H9 (cell line): ENCODE measurements at regions not wholly inside any gene's neighbourhood (a gene's known extent, or its start where the extent isn't known, plus 50 kb on each side); places are given as distances from the start of the nearest gene placed in this dataset.

Source experiments
- DNase-seq: peaks from one replicate; pipeline ENCODE4 v3.0.0-alpha.2; 2017
- H2AFZ ChIP-seq: one replicate; pipeline ENCODE4 v1.6.1; 2013; ENCODE audit warnings: mild to moderate bottlenecking, low read length, control low read depth, moderate library complexity
- H2AK5ac ChIP-seq: 2 replicates; pipeline ENCODE4 v1.6.1; 2013; ENCODE audit warnings: low read length, control low read depth, mixed read lengths; ENCODE audit not compliant: insufficient read length
- H2BK120ac ChIP-seq: one replicate; pipeline ENCODE4 v1.6.1; 2013; ENCODE audit warnings: low read depth, mild to moderate bottlenecking, low read length, control low read depth, inconsistent platforms; ENCODE audit not compliant: poor library complexity, severe bottlenecking
- H2BK12ac ChIP-seq: 2 replicates; pipeline ENCODE4 v1.6.1; 2013; ENCODE audit warnings: low read length, control low read depth, mixed read lengths, low read depth; ENCODE audit not compliant: insufficient read length
- H2BK15ac ChIP-seq: 2 replicates; pipeline ENCODE4 v1.6.1; 2013; ENCODE audit warnings: low read depth, low read length, control low read depth
- H2BK20ac ChIP-seq: one replicate; pipeline ENCODE4 v1.6.1; 2013; ENCODE audit warnings: low read depth, mild to moderate bottlenecking, low read length, control low read depth, inconsistent platforms; ENCODE audit not compliant: poor library complexity, severe bottlenecking
- H2BK5ac ChIP-seq: 2 replicates; pipeline ENCODE4 v1.6.1; 2013; ENCODE audit warnings: low read length, control low read depth, mixed read lengths; ENCODE audit not compliant: insufficient read length
- H3K14ac ChIP-seq: 2 replicates; pipeline ENCODE4 v1.6.1; 2013; ENCODE audit warnings: low read length, control low read depth; ENCODE audit not compliant: insufficient read depth
- H3K18ac ChIP-seq: 2 replicates; pipeline ENCODE4 v1.6.1; 2013; ENCODE audit warnings: low read depth, mild to moderate bottlenecking, mixed read lengths, low read length, control low read depth; ENCODE audit not compliant: insufficient read length
- H3K23ac ChIP-seq: 2 replicates; pipeline ENCODE4 v1.6.1; 2013; ENCODE audit warnings: low read length, control low read depth, mixed read lengths, low read depth; ENCODE audit not compliant: insufficient read length
- H3K23me2 ChIP-seq: 2 replicates; pipeline ENCODE4 v1.6.1; 2013; ENCODE audit warnings: low read depth, mild to moderate bottlenecking, mixed read lengths, low read length, control low read depth; ENCODE audit not compliant: insufficient read length, poor library complexity, severe bottlenecking
- H3K27ac ChIP-seq: 2 replicates; pipeline ENCODE4 v1.5.1; 2013; ENCODE audit warnings: low read length, control low read depth, mixed read lengths, low read depth; ENCODE audit not compliant: insufficient read length
- H3K27me3 ChIP-seq: 2 replicates; pipeline ENCODE4 v1.6.1; 2013; ENCODE audit warnings: low read length, control low read depth, inconsistent platforms; ENCODE audit not compliant: insufficient read depth
- H3K4ac ChIP-seq: 2 replicates; pipeline ENCODE4 v1.6.1; 2013; ENCODE audit warnings: low read depth, mild to moderate bottlenecking, control low read depth, inconsistent platforms, low read length, moderate library complexity
- H3K4me1 ChIP-seq: 2 replicates; pipeline ENCODE4 v1.6.1; 2013; ENCODE audit warnings: low read length, control low read depth, inconsistent platforms; ENCODE audit not compliant: insufficient read depth
- H3K4me2 ChIP-seq: 2 replicates; pipeline ENCODE4 v1.6.1; 2013; ENCODE audit warnings: low read length, control low read depth, mixed read lengths; ENCODE audit not compliant: insufficient read length, insufficient read depth
- H3K56ac ChIP-seq: 2 replicates; pipeline ENCODE4 v1.6.1; 2013; ENCODE audit warnings: low read depth, mild to moderate bottlenecking, mixed read lengths, low read length, control low read depth; ENCODE audit not compliant: insufficient read length
- H3K79me1 ChIP-seq: 2 replicates; pipeline ENCODE4 v1.6.1; 2013; ENCODE audit warnings: low read depth, mild to moderate bottlenecking, moderate library complexity, low read length, control low read depth, inconsistent platforms; ENCODE audit not compliant: insufficient read depth, poor library complexity, severe bottlenecking
- H3K79me2 ChIP-seq: 2 replicates; pipeline ENCODE4 v1.6.1; 2013; ENCODE audit warnings: low read length, control low read depth, inconsistent platforms; ENCODE audit not compliant: insufficient read depth
- H3K9ac ChIP-seq: 2 replicates; pipeline ENCODE4 v1.6.1; 2013; ENCODE audit warnings: low read length, control low read depth, mixed read lengths; ENCODE audit not compliant: insufficient read length; ENCODE audit errors: extremely low read depth
- H3K9me3 ChIP-seq: one replicate; pipeline ENCODE4 v1.6.1; 2013; ENCODE audit warnings: low read depth, low read length, inconsistent platforms; ENCODE audit not compliant: control insufficient read depth
- H3T11ph ChIP-seq: one replicate; pipeline ENCODE4 v1.6.1; 2013; ENCODE audit warnings: mild to moderate bottlenecking, low read length, control low read depth, inconsistent platforms
- H4K20me1 ChIP-seq: one replicate; pipeline ENCODE4 v1.6.1; 2013; ENCODE audit not compliant: control insufficient read depth, insufficient read length, insufficient read depth
- H4K5ac ChIP-seq: 2 replicates; pipeline ENCODE4 v1.6.1; 2013; ENCODE audit warnings: low read depth, mild to moderate bottlenecking, mixed read lengths, low read length, control low read depth; ENCODE audit not compliant: insufficient read length
- H4K8ac ChIP-seq: replicated peaks from 2 replicates; pipeline ENCODE4 v1.6.1; 2013; ENCODE audit warnings: low read length, control low read depth, mixed read lengths, low read depth; ENCODE audit not compliant: insufficient read length
- H4K91ac ChIP-seq: 2 replicates; pipeline ENCODE4 v1.6.1; 2013; ENCODE audit warnings: low read depth, mild to moderate bottlenecking, moderate library complexity, mixed read lengths, low read length, control low read depth; ENCODE audit not compliant: insufficient read length
- H3K27ac Mint-ChIP-seq, 3 experiments: 2 replicates in 2 of 3; 3 replicates in 1 of 3; pipeline ENCODE4 v1.8.0; 2020 to 2021; ENCODE audit warnings: mixed read lengths in 3 of 3, mild to moderate bottlenecking in 1 of 3, moderate library complexity in 1 of 3
- H3K27me3 Mint-ChIP-seq: 2 replicates; pipeline ENCODE4 v1.8.0; 2021; ENCODE audit warnings: low read depth, mild to moderate bottlenecking, moderate library complexity, mixed read lengths
- H3K36me3 Mint-ChIP-seq, 3 experiments: 2 replicates in 2 of 3; 3 replicates in 1 of 3; pipeline ENCODE4 v1.8.0; 2020 to 2021; ENCODE audit warnings: low read depth in 3 of 3, mixed read lengths in 3 of 3; ENCODE audit not compliant: insufficient read depth in 1 of 3
- H3K4me1 Mint-ChIP-seq, 2 experiments: 2 replicates each; pipeline ENCODE4 v1.8.0; 2020; ENCODE audit warnings: mixed read lengths in 2 of 2
- H3K4me3 Mint-ChIP-seq, 2 experiments: 2 replicates in 1 of 2; 3 replicates in 1 of 2; pipeline ENCODE4 v1.8.0; 2020 to 2021; ENCODE audit warnings: mild to moderate bottlenecking in 2 of 2, mixed read lengths in 2 of 2, moderate library complexity in 1 of 2
- H3K9me3 Mint-ChIP-seq, 2 experiments: 2 replicates in 1 of 2; 3 replicates in 1 of 2; pipeline ENCODE4 v1.8.0; 2020; ENCODE audit warnings: mild to moderate bottlenecking in 2 of 2, mixed read lengths in 2 of 2, moderate library complexity in 1 of 2
- WGBS: extraction: QIAGEN DNeasy Blood & Tissue Kit; methylation state at CpG from one replicate; pipeline ENCODE4 v1.1.7; 2013; ENCODE audit warnings: missing lambda C conversion rate, low lambda C conversion rate, mixed read lengths; ENCODE audit not compliant: insufficient read length; ENCODE audit errors: extremely low coverage; 5-methylcytosine and 5-hydroxymethylcytosine counted together
- TF ChIP-seq, protein P1 (sequence below): fragments of 200-600 bp; sonication (generic); conservative IDR thresholded peaks from 3 replicates; pipeline ENCODE4 v1.8.0; 2021; ENCODE audit warnings: antibody characterized with exemption, mild to moderate bottlenecking

GRCh38 chr16:87150681-87151280, 166.4 kb downstream of the C16orf95 start:
- Histone ChIP-seq H4K5ac (no peak overlapping the region), H3K23me2 (no peaks in the 10 kb centered on the region), H2AK5ac (no peak overlapping the region), H2BK5ac (no peak overlapping the region), H3K9me3 (no peaks in the 10 kb centered on the region), H2BK20ac (no peak overlapping the region), H3K4ac (no peak overlapping the region), H3K23ac (no peak overlapping the region), H2BK15ac (no peak overlapping the region), H3K56ac (no peak overlapping the region), H2AFZ (no peak overlapping the region), H2BK120ac (no peak overlapping the region), H4K8ac (no peak overlapping the region), H3K79me1 (no peaks in the 10 kb centered on the region), H3K9ac (no peak overlapping the region), H3K4me1 (no peaks in the 10 kb centered on the region), H3K79me2 (no peaks in the 10 kb centered on the region), H4K20me1 (no peaks in the 10 kb centered on the region), H4K91ac (no peak overlapping the region), H3K27ac (no peak overlapping the region), H3K27me3 (no peaks in the 10 kb centered on the region), H2BK12ac (no peak overlapping the region), H3K14ac (no peak overlapping the region), H3K4me2 (no peak overlapping the region), H3T11ph (no peak overlapping the region), H3K18ac (no peak overlapping the region)
- DNase-seq: no peak
- peaks cover 4 to 10% of the 10 kb centered on the region in 2 experiments for H3K4me1 Mint-ChIP-seq
- peaks cover 21 to 29% of the 10 kb centered on the region in 2 experiments for H3K9me3 Mint-ChIP-seq
- TF ChIP-seq, protein P1, sequence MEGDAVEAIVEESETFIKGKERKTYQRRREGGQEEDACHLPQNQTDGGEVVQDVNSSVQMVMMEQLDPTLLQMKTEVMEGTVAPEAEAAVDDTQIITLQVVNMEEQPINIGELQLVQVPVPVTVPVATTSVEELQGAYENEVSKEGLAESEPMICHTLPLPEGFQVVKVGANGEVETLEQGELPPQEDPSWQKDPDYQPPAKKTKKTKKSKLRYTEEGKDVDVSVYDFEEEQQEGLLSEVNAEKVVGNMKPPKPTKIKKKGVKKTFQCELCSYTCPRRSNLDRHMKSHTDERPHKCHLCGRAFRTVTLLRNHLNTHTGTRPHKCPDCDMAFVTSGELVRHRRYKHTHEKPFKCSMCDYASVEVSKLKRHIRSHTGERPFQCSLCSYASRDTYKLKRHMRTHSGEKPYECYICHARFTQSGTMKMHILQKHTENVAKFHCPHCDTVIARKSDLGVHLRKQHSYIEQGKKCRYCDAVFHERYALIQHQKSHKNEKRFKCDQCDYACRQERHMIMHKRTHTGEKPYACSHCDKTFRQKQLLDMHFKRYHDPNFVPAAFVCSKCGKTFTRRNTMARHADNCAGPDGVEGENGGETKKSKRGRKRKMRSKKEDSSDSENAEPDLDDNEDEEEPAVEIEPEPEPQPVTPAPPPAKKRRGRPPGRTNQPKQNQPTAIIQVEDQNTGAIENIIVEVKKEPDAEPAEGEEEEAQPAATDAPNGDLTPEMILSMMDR: no peak
- H3K36me3 Mint-ChIP-seq: peaks cover 7 to 19% (median 8%) of the 10 kb centered on the region in 3 experiments
- no peak overlapping the region for H3K27ac Mint-ChIP-seq
- WGBS: no CpG with 5 or more reads among the region's 4 CpGs
- H3K27me3 Mint-ChIP-seq: peaks cover 7% of the 10 kb centered on the region
- no peak overlapping the region for H3K4me3 Mint-ChIP-seq
